IMR-90 (cell line): ENCODE measurements at regions not wholly inside any gene's neighbourhood (a gene's known extent, or its start where the extent isn't known, plus 50 kb on each side); places are given as distances from the start of the nearest gene placed in this dataset.

Experiments
- ATAC-seq: fragments of 200-7000 bp; cut with Tn5 transposase; 2 replicates; pipeline ENCODE4 v1.9.1; 2020; ENCODE audit warnings: low read depth, mild to moderate bottlenecking, moderate library complexity
- BruUV-seq: library from RNA; stranded (reverse); fragments of 400-500 nt; replicated peaks from 2 replicates; lab custom pipeline; 2021; lab: Mats Ljungman, UMichigan
- CTCF ChIA-PET: fragments of 300-600 bp; formaldehyde crosslinking; extraction: SDS; loops from one replicate; lab custom pipeline; 2021; ENCODE audit warnings: antibody characterized with exemption; lab: Yijun Ruan, JAX
- POLR2A ChIA-PET: fragments of 300-600 bp; sonication (Branson Sonifier 250); formaldehyde crosslinking; loops from one replicate; lab custom pipeline; 2022; ENCODE audit warnings: antibody characterized with exemption; ENCODE audit not compliant: unreplicated experiment; lab: Charles Lee
- DNase-seq: peaks from one replicate; pipeline ENCODE4 v3.0.0; 2013
- H2AFZ ChIP-seq: replicated peaks from 2 replicates; pipeline ENCODE3; 2013; ENCODE audit warnings: low read length, mild to moderate bottlenecking; ENCODE audit not compliant: poor library complexity
- H2AK5ac ChIP-seq: 2 replicates; pipeline ENCODE4 v1.6.1; 2013; ENCODE audit warnings: low read depth, low read length, inconsistent platforms
- H2AK9ac ChIP-seq: replicated peaks from 2 replicates; pipeline ENCODE3; 2013; ENCODE audit warnings: mild to moderate bottlenecking, low read depth, low read length, moderate library complexity; ENCODE audit not compliant: poor library complexity
- H2BK120ac ChIP-seq: 2 replicates; pipeline ENCODE4 v1.6.1; 2013; ENCODE audit warnings: low read depth, low read length, inconsistent platforms
- H2BK15ac ChIP-seq: 3 replicates; pipeline ENCODE4 v1.6.1; 2013; ENCODE audit warnings: low read depth, low read length, inconsistent platforms
- H2BK20ac ChIP-seq: 2 replicates; pipeline ENCODE4 v1.6.1; 2013; ENCODE audit warnings: low read depth, mild to moderate bottlenecking, inconsistent platforms, low read length, moderate library complexity
- H2BK5ac ChIP-seq: 2 replicates; pipeline ENCODE4 v1.6.1; 2013; ENCODE audit warnings: mild to moderate bottlenecking, low read depth, low read length, inconsistent platforms; ENCODE audit not compliant: poor library complexity, severe bottlenecking
- H3K14ac ChIP-seq: replicated peaks from 2 replicates; pipeline ENCODE4 v1.6.1; 2013; ENCODE audit warnings: low read depth, low read length, inconsistent platforms
- H3K18ac ChIP-seq: 2 replicates; pipeline ENCODE4 v1.6.1; 2013; ENCODE audit warnings: low read depth, low read length, control low read depth
- H3K23ac ChIP-seq: 2 replicates; pipeline ENCODE4 v1.6.1; 2013; ENCODE audit warnings: low read depth, low read length, inconsistent platforms
- H3K27ac ChIP-seq: 2 replicates; pipeline ENCODE4 v1.5.1; 2013; ENCODE audit warnings: mild to moderate bottlenecking, control low read depth, low read length; ENCODE audit not compliant: insufficient read depth
- H3K27me3 ChIP-seq: 2 replicates; pipeline ENCODE4 v1.6.1; 2013; ENCODE audit warnings: low read length; ENCODE audit not compliant: control insufficient read depth, insufficient read depth
- H3K36me3 ChIP-seq: 2 replicates; pipeline ENCODE4 v1.6.1; 2013; ENCODE audit warnings: low read length, mixed read lengths; ENCODE audit not compliant: control insufficient read depth, insufficient read depth
- H3K4ac ChIP-seq: 2 replicates; pipeline ENCODE4 v1.6.1; 2013; ENCODE audit warnings: low read depth, low read length, inconsistent platforms
- H3K4me1 ChIP-seq: 2 replicates; pipeline ENCODE4 v1.6.1; 2013; ENCODE audit warnings: low read length, mixed read lengths; ENCODE audit not compliant: control insufficient read depth, insufficient read depth
- H3K4me2 ChIP-seq: 2 replicates; pipeline ENCODE4 v1.6.1; 2013; ENCODE audit warnings: low read depth, mild to moderate bottlenecking, control low read depth, low read length, moderate library complexity
- H3K4me3 ChIP-seq: 2 replicates; pipeline ENCODE4 v1.5.1; 2013; ENCODE audit warnings: low read depth, mild to moderate bottlenecking, control low read depth, low read length, moderate library complexity; ENCODE audit not compliant: insufficient read depth
- H3K56ac ChIP-seq: 2 replicates; pipeline ENCODE4 v1.6.1; 2013; ENCODE audit warnings: low read length, inconsistent platforms; ENCODE audit not compliant: insufficient read depth; ENCODE audit errors: extremely low read depth
- H3K79me1 ChIP-seq, 2 experiments: 2 replicates each; pipeline ENCODE4 v1.6.1; 2013; ENCODE audit warnings: low read length in 2 of 2, inconsistent platforms in 1 of 2, low read depth in 1 of 2
- H3K9ac ChIP-seq: 2 replicates; pipeline ENCODE4 v1.6.1; 2013; ENCODE audit warnings: low read depth, low read length, control low read depth
- H3K9me1 ChIP-seq: 2 replicates; pipeline ENCODE4 v1.6.1; 2013; ENCODE audit warnings: low read length, inconsistent platforms; ENCODE audit not compliant: insufficient read depth
- H3K9me3 ChIP-seq: 2 replicates; pipeline ENCODE4 v1.6.1; 2013; ENCODE audit warnings: low read length; ENCODE audit not compliant: control insufficient read depth, insufficient read depth
- H4K20me1 ChIP-seq: 2 replicates; pipeline ENCODE4 v1.6.1; 2013; ENCODE audit warnings: low read length, inconsistent platforms; ENCODE audit not compliant: insufficient read depth
- H4K5ac ChIP-seq: 2 replicates; pipeline ENCODE4 v1.6.1; 2013; ENCODE audit warnings: mild to moderate bottlenecking, low read depth, low read length, control low read depth
- H4K8ac ChIP-seq, 2 experiments: 2 replicates each; pipeline ENCODE4 v1.6.1; 2013; ENCODE audit warnings: low read depth in 2 of 2, low read length in 2 of 2, control low read depth in 1 of 2, inconsistent platforms in 1 of 2
- H4K91ac ChIP-seq: 2 replicates; pipeline ENCODE4 v1.6.1; 2013; ENCODE audit warnings: low read depth, low read length, inconsistent platforms; ENCODE audit not compliant: insufficient read depth
- BHLHE40 ChIP-seq: fragments of 150-350 bp; IDR thresholded peaks from 2 replicates; pipeline ENCODE4 v1.6.1; 2016; ENCODE audit warnings: mild to moderate bottlenecking, low read depth, low read length
- CEBPB ChIP-seq: IDR thresholded peaks from 2 replicates; pipeline ENCODE4 v1.6.1; 2012; ENCODE audit warnings: low read depth, low read length, improper control_type of control experiment
- CHD1 ChIP-seq: IDR thresholded peaks from 2 replicates; pipeline ENCODE4 v1.6.1; 2012; ENCODE audit warnings: low read depth, low read length, improper control_type of control experiment
- CTCF ChIP-seq: conservative IDR thresholded peaks from 2 replicates; pipeline ENCODE4 v1.5.1; 2012; ENCODE audit warnings: mild to moderate bottlenecking, low read depth, low read length, improper control_type of control experiment
- ELK1 ChIP-seq: fragments of 150-350 bp; IDR thresholded peaks from 2 replicates; pipeline ENCODE4 v1.6.1; 2016; ENCODE audit warnings: low read depth, mild to moderate bottlenecking, low read length, moderate library complexity, borderline replicate concordance
- MAFK ChIP-seq: IDR thresholded peaks from 2 replicates; pipeline ENCODE4 v1.6.1; 2012; ENCODE audit warnings: low read depth, low read length, improper control_type of control experiment
- MAZ ChIP-seq: IDR thresholded peaks from 2 replicates; pipeline ENCODE4 v1.6.1; 2012; ENCODE audit warnings: low read depth, mild to moderate bottlenecking, low read length, improper control_type of control experiment, moderate library complexity, borderline replicate concordance
- MXI1 ChIP-seq: IDR thresholded peaks from 2 replicates; pipeline ENCODE4 v1.6.1; 2012; ENCODE audit warnings: low read depth, mild to moderate bottlenecking, low read length, moderate library complexity, borderline replicate concordance
- POLR2A ChIP-seq: IDR thresholded peaks from 2 replicates; pipeline ENCODE4 v1.6.1; 2012; ENCODE audit warnings: mild to moderate bottlenecking, low read depth, low read length
- RCOR1 ChIP-seq: IDR thresholded peaks from 2 replicates; pipeline ENCODE4 v1.6.1; 2012; ENCODE audit warnings: mild to moderate bottlenecking, low read length, improper control_type of control experiment; ENCODE audit not compliant: insufficient replicate concordance
- RFX5 ChIP-seq: IDR thresholded peaks from 2 replicates; pipeline ENCODE4 v1.8.0; 2012; ENCODE audit warnings: low read depth, mild to moderate bottlenecking, low read length, moderate library complexity
- USF2 ChIP-seq: fragments of 150-350 bp; IDR thresholded peaks from 2 replicates; pipeline ENCODE4 v1.6.1; 2017; ENCODE audit warnings: mild to moderate bottlenecking, antibody characterized with exemption, low read length, low read depth
- WGBS, 2 experiments: methylation state at CpG; one replicate each; pipeline versions ENCODE4 v1.1.5 to v1.1.7; 2013; ENCODE audit warnings: missing lambda C conversion rate in 2 of 2; ENCODE audit not compliant: insufficient read length in 1 of 2; ENCODE audit errors: extremely low coverage in 2 of 2; 5-methylcytosine and 5-hydroxymethylcytosine counted together
- dilution Hi-C: fragments of 300-500 bp; cut with HindIII; formaldehyde crosslinking; loops from one replicate; pipeline ENCODE4 v1.14.3; 2018; ENCODE audit warnings: low sequenced_read_pairs; ENCODE audit not compliant: unreplicated experiment
- in situ Hi-C: fragments of 300-500 bp; cut with MboI; formaldehyde crosslinking; loops from 3 replicates; pipeline ENCODE4 v1.14.3; 2019; ENCODE audit warnings: low sequenced_read_pairs, inconsistent platforms, mixed read lengths
- intact Hi-C: fragments of 100-400 bp; cut with micrococcal nuclease; formaldehyde crosslinking; loops from 2 replicates; pipeline ENCODE4 v1.10.0; 2022

- WGBS, 2 experiments = 20% methylated on average over 1 of the region's 4 CpGs; no CpG with 5 or more reads in 1 of the 2 experiments
- TF ChIP-seq BHLHE40 (no peak), USF2 (no peak), ELK1 (no peak), CTCF (no peak), CEBPB (no peak), MXI1 (no peak), POLR2A (no peak), RFX5 (no peak), MAFK (no peak), MAZ (no peak), RCOR1 (no peak), CHD1 (no peak)
- DNase-seq (no peak), ATAC-seq (no peak)
- Histone ChIP-seq H4K91ac (no peak overlapping the region), H2BK5ac (no peak overlapping the region), H3K4me2 (no peak overlapping the region), H3K9ac (no peak overlapping the region), H3K56ac (no peak overlapping the region), H2AK9ac (no peak overlapping the region), H2BK20ac (no peak overlapping the region), H4K8ac (no peak overlapping the region), H3K27me3 (peaks cover 8% of the 10 kb centered on the region), H3K36me3 (no peaks in the 10 kb centered on the region), H2AK5ac (no peak overlapping the region), H3K23ac (no peak overlapping the region), H3K18ac (no peak overlapping the region), H3K4me1 (no peaks in the 10 kb centered on the region), H3K9me1 (no peaks in the 10 kb centered on the region), H2AFZ (no peak overlapping the region), H4K20me1 (no peaks in the 10 kb centered on the region), H3K14ac (no peak overlapping the region), H3K79me1 (no peaks in the 10 kb centered on the region), H2BK120ac (no peak overlapping the region), H3K9me3 (no peaks in the 10 kb centered on the region), H4K5ac (no peak overlapping the region), H3K4me3 (no peak overlapping the region), H2BK15ac (no peak overlapping the region), H3K4ac (no peak overlapping the region), H3K27ac (no peak overlapping the region)
- CTCF ChIA-PET = no interaction called here
- intact Hi-C loops = loop anchor here (10.0 kb wide), 1 partner anchor 300 kb away; no protein-coding TSS in a partner anchor
- BruUV-seq = no TSS peak
- POLR2A ChIA-PET = no interaction called here
- dilution Hi-C loops = no loop called here
- in situ Hi-C loops = no loop called here
Observed at GRCh38 chr22:26974914-26975803, 317.8 kb downstream of the MIAT start.
